ENCODE measurements at regions not wholly inside any gene's neighbourhood (a gene's known extent, or its start where the extent isn't known, plus 50 kb on each side); places are given as distances from the start of the nearest gene placed in this dataset.

DNA sequence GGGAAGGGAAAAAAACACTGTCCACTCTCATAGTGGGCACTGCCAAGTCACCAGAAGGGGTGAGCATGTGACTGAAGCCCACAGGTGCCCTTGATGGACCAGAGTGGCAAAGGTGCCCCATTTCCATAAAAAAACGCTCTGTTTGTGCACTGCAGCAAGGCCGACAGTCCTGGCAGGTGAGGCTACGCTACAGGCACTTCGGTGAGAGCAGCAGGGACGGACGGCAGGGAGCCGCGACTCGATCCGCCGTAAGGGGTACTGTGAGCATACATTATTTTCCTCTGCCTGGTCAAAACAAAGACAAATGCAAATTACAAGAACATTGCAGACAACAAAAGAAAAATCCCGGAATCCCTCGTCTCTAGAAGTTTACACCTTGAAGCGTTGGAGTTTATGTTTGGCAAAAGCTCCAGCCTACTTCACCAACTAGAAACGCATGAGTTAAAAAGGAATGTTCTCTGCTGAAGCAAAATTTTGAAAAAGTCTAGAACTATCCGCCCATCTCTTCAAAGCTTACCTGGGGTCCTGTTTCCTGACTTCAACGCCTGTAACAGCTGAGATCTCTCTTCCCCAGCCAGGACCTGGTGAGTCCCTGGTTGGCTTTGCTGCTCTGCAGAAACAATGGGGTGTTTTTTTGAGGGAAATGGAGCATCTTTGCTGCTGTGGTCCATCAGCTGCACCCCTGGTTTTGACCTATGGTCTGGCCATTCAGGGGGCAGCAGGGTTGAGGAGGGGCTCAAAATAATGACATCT lies 52.9 kb upstream of the RFLNA start:
- DNase-seq (ENCODE audit: low read depth) = no peak
- TF ChIP-seq, protein P1, sequence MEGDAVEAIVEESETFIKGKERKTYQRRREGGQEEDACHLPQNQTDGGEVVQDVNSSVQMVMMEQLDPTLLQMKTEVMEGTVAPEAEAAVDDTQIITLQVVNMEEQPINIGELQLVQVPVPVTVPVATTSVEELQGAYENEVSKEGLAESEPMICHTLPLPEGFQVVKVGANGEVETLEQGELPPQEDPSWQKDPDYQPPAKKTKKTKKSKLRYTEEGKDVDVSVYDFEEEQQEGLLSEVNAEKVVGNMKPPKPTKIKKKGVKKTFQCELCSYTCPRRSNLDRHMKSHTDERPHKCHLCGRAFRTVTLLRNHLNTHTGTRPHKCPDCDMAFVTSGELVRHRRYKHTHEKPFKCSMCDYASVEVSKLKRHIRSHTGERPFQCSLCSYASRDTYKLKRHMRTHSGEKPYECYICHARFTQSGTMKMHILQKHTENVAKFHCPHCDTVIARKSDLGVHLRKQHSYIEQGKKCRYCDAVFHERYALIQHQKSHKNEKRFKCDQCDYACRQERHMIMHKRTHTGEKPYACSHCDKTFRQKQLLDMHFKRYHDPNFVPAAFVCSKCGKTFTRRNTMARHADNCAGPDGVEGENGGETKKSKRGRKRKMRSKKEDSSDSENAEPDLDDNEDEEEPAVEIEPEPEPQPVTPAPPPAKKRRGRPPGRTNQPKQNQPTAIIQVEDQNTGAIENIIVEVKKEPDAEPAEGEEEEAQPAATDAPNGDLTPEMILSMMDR (IDR thresholded peaks at IDR 0.05; ENCODE audit: insufficient read depth, low read depth, low read length, missing control alignments) = no peak
- H3K4me3 ChIP-seq (ENCODE audit: low read length) = no peak overlapping the region

DNA sequence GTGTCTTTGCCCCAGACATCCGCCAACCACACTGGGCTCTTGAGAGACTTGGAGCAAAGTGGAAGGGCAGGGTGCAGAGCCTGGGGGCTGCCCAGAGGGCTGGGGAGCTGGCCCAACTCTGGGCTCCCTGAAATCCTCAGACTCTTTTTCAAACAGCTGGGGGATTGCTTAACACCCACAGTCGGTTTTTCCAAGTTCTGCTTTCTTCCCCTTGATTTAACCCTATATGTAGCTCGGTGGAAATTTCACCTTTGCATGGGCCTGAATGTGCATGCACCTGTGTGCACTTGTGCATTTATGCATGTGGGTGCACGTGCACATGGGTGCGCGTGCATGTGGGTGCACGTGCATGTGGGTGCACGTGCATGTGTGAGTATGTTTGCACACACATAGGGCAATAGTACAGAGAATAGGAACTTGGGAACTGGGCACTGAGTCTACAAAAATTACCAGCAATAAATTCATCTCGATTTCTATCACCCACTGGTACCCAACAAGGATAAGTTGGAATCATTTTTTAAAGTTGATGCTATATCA lies 52.3 kb upstream of the RFLNA start:
- TF ChIP-seq, protein P1 (IDR thresholded peaks at IDR 0.05; ENCODE audit: insufficient read depth, low read depth, low read length, missing control alignments) = no peak
- H3K4me3 ChIP-seq (ENCODE audit: low read length) = no peak overlapping the region
- DNase-seq (ENCODE audit: low read depth) = no peak

DNA sequence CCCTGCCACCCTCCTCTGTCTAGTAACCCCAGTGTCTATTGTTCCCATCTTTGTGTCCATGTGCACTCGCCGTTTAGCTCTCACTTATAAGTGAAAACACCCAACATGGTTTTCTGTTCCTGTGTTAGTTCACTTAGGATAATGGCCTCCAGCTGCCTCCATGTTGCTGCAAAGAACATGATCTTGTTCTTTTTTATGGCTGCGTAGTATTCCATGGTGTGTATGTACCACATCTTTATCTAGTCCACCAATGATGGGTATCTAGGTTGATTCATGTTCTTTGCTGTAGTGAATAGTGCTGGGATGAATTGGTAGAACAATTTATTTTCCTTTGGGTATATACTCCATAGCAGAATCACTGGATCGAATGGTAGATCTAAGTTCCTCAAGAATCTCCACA lies 51.0 kb upstream of the RFLNA start:
- TF ChIP-seq, protein P1 (IDR thresholded peaks at IDR 0.05; ENCODE audit: insufficient read depth, low read depth, low read length, missing control alignments) = no peak
- DNase-seq (ENCODE audit: low read depth) = no peak
- no peak overlapping the region for H3K4me3 ChIP-seq (ENCODE audit: low read length)
